GM12865 (cell line): ENCODE measurements at regions not wholly inside any gene's neighbourhood (a gene's known extent, or its start where the extent isn't known, plus 50 kb on each side); places are given as distances from the start of the nearest gene placed in this dataset.

Source experiments
- DNase-seq: peaks from one replicate; pipeline ENCODE4 v3.0.0; 2010; ENCODE audit warnings: low read depth
- H3K4me3 ChIP-seq: 2 replicates; pipeline ENCODE4 v1.5.1; 2011; ENCODE audit warnings: mild to moderate bottlenecking, low read depth, low read length, control low read depth
- CTCF ChIP-seq: IDR thresholded peaks from 2 replicates; pipeline ENCODE4 v1.5.1; 2011; ENCODE audit warnings: low read length, control low read depth, low read depth, inconsistent platforms; ENCODE audit not compliant: insufficient read depth; ENCODE audit errors: missing control alignments

GRCh38 chr10:29189256-29189655, 99.6 kb upstream of the LYZL1 start:
- no peak for TF ChIP-seq CTCF
- no peak for DNase-seq

GRCh38 chr10:29191674-29192073, 97.2 kb upstream of the LYZL1 start:
- no peak overlapping the region for H3K4me3 ChIP-seq
- no peak for DNase-seq
- TF ChIP-seq CTCF, result no peak

More at GRCh38 chr10:29189256-29189655, 99.6 kb upstream of the LYZL1 start:
- no peak overlapping the region for H3K4me3 ChIP-seq

- TF ChIP-seq CTCF, result no peak
- no peak overlapping the region for H3K4me3 ChIP-seq
- DNase-seq, result no peak
Observed at GRCh38 chr10:29199339-29199738, 89.5 kb upstream of the LYZL1 start.

- no peak for TF ChIP-seq CTCF
- peak; percentile 4 for DNase-seq
- H3K4me3 ChIP-seq, result no peak overlapping the region
Observed at GRCh38 chr10:29199941-29200679, 88.8 kb upstream of the LYZL1 start.

- DNase-seq, result no peak
- no peak overlapping the region for H3K4me3 ChIP-seq
- no peak for TF ChIP-seq CTCF
Observed at GRCh38 chr10:29202386-29202940, 86.4 kb upstream of the LYZL1 start.

GRCh38 chr10:29203432-29203831, 85.4 kb upstream of the LYZL1 start:
- TF ChIP-seq CTCF, result no peak
- DNase-seq, result no peak
- H3K4me3 ChIP-seq, result no peak overlapping the region
